Mesenchymal stem cell (in vitro differentiated cells and primary cell): ENCODE measurements at regions not wholly inside any gene's neighbourhood (a gene's known extent, or its start where the extent isn't known, plus 50 kb on each side); places are given as distances from the start of the nearest gene placed in this dataset.

ENCODE experiments used
- DNase-seq: peaks from one replicate; pipeline ENCODE4 v3.0.0-alpha.2; 2013
- H2AFZ ChIP-seq: one replicate; pipeline ENCODE4 v1.6.1; 2013; ENCODE audit warnings: low read depth, mild to moderate bottlenecking, control low read depth, inconsistent platforms, low read length, moderate library complexity
- H2AK5ac ChIP-seq: 2 replicates; pipeline ENCODE4 v1.6.1; 2013; ENCODE audit warnings: low read length, moderate library complexity, mild to moderate bottlenecking, inconsistent platforms; ENCODE audit not compliant: severe bottlenecking
- H2BK120ac ChIP-seq: one replicate; pipeline ENCODE4 v1.6.1; 2013; ENCODE audit warnings: low read depth, mild to moderate bottlenecking, inconsistent platforms, low read length, moderate library complexity
- H2BK12ac ChIP-seq, 2 experiments: one replicate each; pipeline ENCODE4 v1.6.1; 2013; ENCODE audit warnings: inconsistent platforms in 2 of 2, low read length in 2 of 2, mild to moderate bottlenecking in 2 of 2, moderate library complexity in 2 of 2, control low read depth in 1 of 2
- H2BK15ac ChIP-seq: one replicate; pipeline ENCODE4 v1.6.1; 2013; ENCODE audit warnings: mild to moderate bottlenecking, low read depth, inconsistent platforms; ENCODE audit not compliant: poor library complexity, severe bottlenecking
- H2BK5ac ChIP-seq: 2 replicates; pipeline ENCODE4 v1.6.1; 2013; ENCODE audit warnings: low read depth, mild to moderate bottlenecking, low read length, control low read depth, inconsistent platforms; ENCODE audit not compliant: poor library complexity, severe bottlenecking
- H3K14ac ChIP-seq, 2 experiments: one replicate each; pipeline ENCODE4 v1.6.1; 2013; ENCODE audit warnings: inconsistent platforms in 2 of 2, low read length in 2 of 2, control low read depth in 1 of 2, mild to moderate bottlenecking in 1 of 2, moderate library complexity in 1 of 2
- H3K18ac ChIP-seq, 2 experiments: one replicate each; pipeline ENCODE4 v1.6.1; 2013; ENCODE audit warnings: inconsistent platforms in 2 of 2, low read length in 2 of 2, control low read depth in 1 of 2, low read depth in 1 of 2, mild to moderate bottlenecking in 1 of 2
- H3K23ac ChIP-seq, 2 experiments: one replicate each; pipeline ENCODE4 v1.6.1; 2013; ENCODE audit warnings: inconsistent platforms in 2 of 2, low read length in 2 of 2, mild to moderate bottlenecking in 2 of 2, moderate library complexity in 2 of 2, control low read depth in 1 of 2
- H3K27ac ChIP-seq: 2 replicates; pipeline ENCODE4 v1.5.1; 2013; ENCODE audit warnings: mild to moderate bottlenecking, moderate library complexity, low read length, control low read depth, inconsistent platforms; ENCODE audit not compliant: poor library complexity, severe bottlenecking
- H3K27me3 ChIP-seq, 2 experiments: 2 replicates each; pipeline versions ENCODE4 v1.6.1 to v1.7.0; 2013; ENCODE audit warnings: low read length in 2 of 2, mild to moderate bottlenecking in 2 of 2, moderate library complexity in 2 of 2, control low read depth in 1 of 2, inconsistent platforms in 1 of 2; ENCODE audit not compliant: control insufficient read depth in 1 of 2, insufficient read depth in 1 of 2
- H3K36me3 ChIP-seq, 2 experiments: 2 replicates each; pipeline versions ENCODE4 v1.6.1 to v1.7.0; 2013; ENCODE audit warnings: low read length in 2 of 2, control low read depth in 1 of 2, inconsistent platforms in 1 of 2, low read depth in 1 of 2, mild to moderate bottlenecking in 1 of 2; ENCODE audit not compliant: insufficient read depth in 2 of 2, control insufficient read depth in 1 of 2
- H3K4ac ChIP-seq, 2 experiments: one replicate each; pipeline ENCODE4 v1.6.1; 2013; ENCODE audit warnings: inconsistent platforms in 2 of 2, low read length in 2 of 2, mild to moderate bottlenecking in 2 of 2, moderate library complexity in 2 of 2, control low read depth in 1 of 2, low read depth in 1 of 2
- H3K4me1 ChIP-seq: 2 replicates; pipeline ENCODE4 v1.6.1; 2013; ENCODE audit warnings: low read depth, low read length, control low read depth; ENCODE audit not compliant: control insufficient read depth, insufficient read depth
- H3K4me2 ChIP-seq: 2 replicates; pipeline ENCODE4 v1.6.1; 2013; ENCODE audit warnings: low read length, mild to moderate bottlenecking, inconsistent platforms; ENCODE audit not compliant: poor library complexity, severe bottlenecking
- H3K4me3 ChIP-seq, 2 experiments: 2 replicates each; pipeline versions ENCODE4 v1.5.1 to v1.7.0; 2013; ENCODE audit warnings: low read length in 2 of 2, mild to moderate bottlenecking in 2 of 2, control low read depth in 1 of 2, low read depth in 1 of 2; ENCODE audit not compliant: insufficient read depth in 1 of 2
- H3K79me1 ChIP-seq: replicated peaks from 2 replicates; pipeline ENCODE4 v1.6.1; 2013; ENCODE audit warnings: mild to moderate bottlenecking, control low read depth, low read length, inconsistent platforms; ENCODE audit not compliant: poor library complexity, severe bottlenecking
- H3K9ac ChIP-seq: 2 replicates; pipeline ENCODE4 v1.7.0; 2013; ENCODE audit warnings: mild to moderate bottlenecking, low read length, moderate library complexity
- H3K9me3 ChIP-seq: 2 replicates; pipeline ENCODE4 v1.7.0; 2013; ENCODE audit warnings: mild to moderate bottlenecking, low read length; ENCODE audit not compliant: control insufficient read depth
- H4K8ac ChIP-seq: one replicate; pipeline ENCODE4 v1.6.1; 2013; ENCODE audit warnings: inconsistent platforms, mild to moderate bottlenecking, low read length, moderate library complexity
- H4K91ac ChIP-seq: one replicate; pipeline ENCODE4 v1.6.1; 2013; ENCODE audit warnings: mild to moderate bottlenecking, low read length, inconsistent platforms
- WGBS: methylation state at CpG from one replicate; pipeline ENCODE4 v1.1.7; 2013; ENCODE audit warnings: mixed read lengths; 5-methylcytosine and 5-hydroxymethylcytosine counted together

- H2BK120ac ChIP-seq, result no peak overlapping the region
- no peak overlapping the region for H3K9ac ChIP-seq
- H3K4me2 ChIP-seq, result no peak overlapping the region
- no peaks in the 10 kb centered on the region for H3K27me3 ChIP-seq
- DNase-seq, result no peak
- H2BK12ac ChIP-seq, result no peak overlapping the region
- H2BK5ac ChIP-seq, result no peak overlapping the region
- no peaks in the 10 kb centered on the region for H3K36me3 ChIP-seq
- H3K4ac ChIP-seq, result no peak overlapping the region
- no peak overlapping the region for H3K14ac ChIP-seq
- H2BK15ac ChIP-seq, result no peak overlapping the region
- H4K8ac ChIP-seq, result no peak overlapping the region
- no peak overlapping the region for H4K91ac ChIP-seq
- H3K79me1 ChIP-seq, result no peaks in the 10 kb centered on the region
- no peaks in the 10 kb centered on the region for H3K4me1 ChIP-seq
- H3K23ac ChIP-seq, result no peak overlapping the region
- H3K4me3 ChIP-seq, result no peak overlapping the region
- H3K9me3 ChIP-seq, result peaks cover 1% of the 10 kb centered on the region
- no peak overlapping the region for H3K27ac ChIP-seq
- no peak overlapping the region for H2AK5ac ChIP-seq
- WGBS, result 89% methylated on average over 8 of the region's 8 CpGs
- no peak overlapping the region for H2AFZ ChIP-seq
- H3K18ac ChIP-seq, result no peak overlapping the region
These were observed 706.0 kb upstream of the RAB6C start for GRCh38 chr2:129273266-129274037.

GRCh38 chr2:129274038-129274415, 705.4 kb upstream of the RAB6C start:
- H3K79me1 ChIP-seq, result no peaks in the 10 kb centered on the region
- DNase-seq, result no peak
- H3K36me3 ChIP-seq, result no peaks in the 10 kb centered on the region
- H3K4ac ChIP-seq, result no peak overlapping the region
- H3K18ac ChIP-seq, result no peak overlapping the region
- 85% methylated on average over 2 of the region's 2 CpGs for WGBS
- H3K4me1 ChIP-seq, result no peaks in the 10 kb centered on the region
- no peak overlapping the region for H2BK5ac ChIP-seq
- H2AFZ ChIP-seq, result no peak overlapping the region
- no peak overlapping the region for H2BK120ac ChIP-seq
- H2AK5ac ChIP-seq, result no peak overlapping the region
- H3K27ac ChIP-seq, result no peak overlapping the region
- H4K91ac ChIP-seq, result no peak overlapping the region
- no peak overlapping the region for H3K23ac ChIP-seq
- H2BK15ac ChIP-seq, result no peak overlapping the region
- no peaks in the 10 kb centered on the region for H3K9me3 ChIP-seq
- H3K4me2 ChIP-seq, result no peak overlapping the region
- no peak overlapping the region for H3K9ac ChIP-seq
- H2BK12ac ChIP-seq, result no peak overlapping the region
- no peak overlapping the region for H3K14ac ChIP-seq
- no peak overlapping the region for H3K4me3 ChIP-seq
- H4K8ac ChIP-seq, result no peak overlapping the region
- H3K27me3 ChIP-seq, result no peaks in the 10 kb centered on the region

DNA sequence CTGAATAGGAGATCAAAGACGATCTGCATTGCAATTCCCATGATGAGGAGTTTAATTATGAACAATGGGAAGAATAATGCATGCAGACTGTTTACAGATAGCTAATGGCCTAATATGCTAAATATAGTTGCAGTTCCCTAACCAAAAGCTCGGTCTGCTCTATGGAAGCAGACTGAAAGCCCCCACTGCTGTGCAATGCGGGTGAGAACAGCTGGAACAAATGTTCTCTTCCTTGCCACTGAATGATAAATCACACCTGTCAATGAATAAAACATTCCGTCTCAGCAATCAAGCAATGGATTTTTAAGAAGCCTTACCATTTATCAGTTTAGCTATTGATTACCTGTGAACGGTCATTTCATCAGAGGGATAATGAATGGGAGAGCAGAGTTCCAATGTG, 704.5 kb upstream of the RAB6C start:
- H2BK12ac ChIP-seq, result no peak overlapping the region
- no peak overlapping the region for H2AK5ac ChIP-seq
- no peak overlapping the region for H3K4ac ChIP-seq
- H3K27me3 ChIP-seq, result no peaks in the 10 kb centered on the region
- peaks cover 7% of the 10 kb centered on the region for H3K9me3 ChIP-seq
- no peak overlapping the region for H2BK15ac ChIP-seq
- no peaks in the 10 kb centered on the region for H3K79me1 ChIP-seq
- no peak overlapping the region for H3K4me3 ChIP-seq
- H4K91ac ChIP-seq, result no peak overlapping the region
- no peak overlapping the region for H3K23ac ChIP-seq
- H3K9ac ChIP-seq, result no peak overlapping the region
- H2BK5ac ChIP-seq, result no peak overlapping the region
- H3K4me2 ChIP-seq, result no peak overlapping the region
- DNase-seq, result no peak
- no peaks in the 10 kb centered on the region for H3K4me1 ChIP-seq
- H3K18ac ChIP-seq, result no peak overlapping the region
- H2AFZ ChIP-seq, result no peak overlapping the region
- no peak overlapping the region for H2BK120ac ChIP-seq
- no peak overlapping the region for H3K14ac ChIP-seq
- no peak overlapping the region for H3K27ac ChIP-seq
- no peak overlapping the region for H4K8ac ChIP-seq
- H3K36me3 ChIP-seq, result no peaks in the 10 kb centered on the region
- 79% methylated on average over 5 of the region's 5 CpGs for WGBS

DNA sequence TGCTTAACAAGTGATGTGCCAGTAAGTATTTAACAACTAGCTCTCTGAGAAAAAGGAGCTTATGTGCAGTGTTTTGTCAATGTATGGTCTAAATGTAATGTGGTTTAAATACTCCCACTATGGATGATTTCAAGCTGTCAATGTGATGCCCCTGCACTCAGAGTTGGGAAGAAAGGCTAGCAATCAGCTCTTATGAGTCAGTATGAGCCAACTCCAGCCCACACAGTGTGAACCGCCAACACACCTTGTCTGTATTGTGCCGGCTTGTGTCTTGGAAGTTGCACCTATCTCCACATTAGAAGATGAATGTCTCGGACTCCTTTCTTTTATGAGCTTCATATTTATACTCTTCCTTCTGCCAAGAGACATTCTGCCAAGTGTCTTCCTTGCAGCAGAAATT, 703.8 kb upstream of the RAB6C start:
- no peak overlapping the region for H3K4ac ChIP-seq
- H3K14ac ChIP-seq, result no peak overlapping the region
- peaks cover 10% of the 10 kb centered on the region for H3K9me3 ChIP-seq
- no peak overlapping the region for H2BK15ac ChIP-seq
- H2BK120ac ChIP-seq, result no peak overlapping the region
- no peak overlapping the region for H3K4me2 ChIP-seq
- no peak overlapping the region for H4K91ac ChIP-seq
- 86% methylated on average over 3 of the region's 3 CpGs for WGBS
- H2BK12ac ChIP-seq, result no peak overlapping the region
- no peak overlapping the region for H2AK5ac ChIP-seq
- no peaks in the 10 kb centered on the region for H3K4me1 ChIP-seq
- no peak overlapping the region for H3K18ac ChIP-seq
- no peak overlapping the region for H3K27ac ChIP-seq
- H2BK5ac ChIP-seq, result no peak overlapping the region
- no peak overlapping the region for H3K9ac ChIP-seq
- no peak for DNase-seq
- no peaks in the 10 kb centered on the region for H3K27me3 ChIP-seq
- no peaks in the 10 kb centered on the region for H3K36me3 ChIP-seq
- H2AFZ ChIP-seq, result no peak overlapping the region
- H3K79me1 ChIP-seq, result no peaks in the 10 kb centered on the region
- H4K8ac ChIP-seq, result no peak overlapping the region
- H3K23ac ChIP-seq, result no peak overlapping the region
- no peak overlapping the region for H3K4me3 ChIP-seq
